WTC11 (cell line): ENCODE measurements at regions not wholly inside any gene's neighbourhood (a gene's known extent, or its start where the extent isn't known, plus 50 kb on each side); places are given as distances from the start of the nearest gene placed in this dataset.

Experiments used
- ATF2 ChIP-seq: sonication (generic); formaldehyde crosslinking; IDR thresholded peaks from 2 replicates; pipeline ENCODE4 v1.8.1; 2022; ENCODE audit warnings: low read depth, missing genetic modification reagents, borderline replicate concordance
- CREB1 ChIP-seq: sonication (generic); formaldehyde crosslinking; IDR thresholded peaks from 2 replicates; pipeline ENCODE4 v1.8.0; 2023; ENCODE audit warnings: mild to moderate bottlenecking, missing genetic modification reagents
- CREM ChIP-seq: sonication (generic); formaldehyde crosslinking; IDR thresholded peaks from 2 replicates; pipeline ENCODE4 v1.8.1; 2022; ENCODE audit warnings: mild to moderate bottlenecking, missing genetic modification reagents, moderate library complexity
- CTCF ChIP-seq: fragments of 200-600 bp; IDR thresholded peaks from 2 replicates; pipeline ENCODE4 v1.8.0; 2022; ENCODE audit warnings: antibody characterized with exemption
- ELF4 ChIP-seq: sonication (generic); formaldehyde crosslinking; IDR thresholded peaks from 2 replicates; pipeline ENCODE4 v1.8.1; 2022; ENCODE audit warnings: low read depth, mild to moderate bottlenecking, moderate library complexity, missing genetic modification reagents
- ESRRA ChIP-seq: sonication (generic); formaldehyde crosslinking; IDR thresholded peaks from 2 replicates; pipeline ENCODE4 v1.8.1; 2022; ENCODE audit warnings: mild to moderate bottlenecking, missing genetic modification reagents, borderline replicate concordance
- KAT7 ChIP-seq: sonication (generic); formaldehyde crosslinking; IDR thresholded peaks from 2 replicates; pipeline ENCODE4 v1.8.1; 2023; ENCODE audit warnings: missing genetic modification reagents, mild to moderate bottlenecking, borderline replicate concordance
- MAX ChIP-seq: sonication (generic); formaldehyde crosslinking; IDR thresholded peaks from 2 replicates; pipeline ENCODE4 v1.8.0; 2022; ENCODE audit warnings: mild to moderate bottlenecking, missing genetic modification reagents
- RELA ChIP-seq: sonication (generic); formaldehyde crosslinking; IDR thresholded peaks from 2 replicates; pipeline ENCODE4 v1.8.1; 2022; ENCODE audit warnings: missing genetic modification reagents, mild to moderate bottlenecking, borderline replicate concordance
- SOX15 ChIP-seq: fragments of 250-450 bp; sonication (Bioruptor Pico); IDR thresholded peaks from 2 replicates; pipeline ENCODE4 v1.9.0; 2021; ENCODE audit warnings: mild to moderate bottlenecking
- ZNF121 ChIP-seq: sonication (generic); formaldehyde crosslinking; IDR thresholded peaks from 2 replicates; pipeline ENCODE4 v1.8.0; 2023; ENCODE audit warnings: missing genetic modification reagents
- ZNF138 ChIP-seq: sonication (generic); formaldehyde crosslinking; conservative IDR thresholded peaks from 2 replicates; pipeline ENCODE4 v1.8.1; 2022; ENCODE audit warnings: mild to moderate bottlenecking, moderate library complexity, missing genetic modification reagents
- TF ChIP-seq, protein P1 (sequence below): sonication (generic); formaldehyde crosslinking; IDR thresholded peaks from 2 replicates; pipeline ENCODE4 v1.8.1; 2023; ENCODE audit warnings: mild to moderate bottlenecking, missing genetic modification reagents, moderate library complexity

DNA sequence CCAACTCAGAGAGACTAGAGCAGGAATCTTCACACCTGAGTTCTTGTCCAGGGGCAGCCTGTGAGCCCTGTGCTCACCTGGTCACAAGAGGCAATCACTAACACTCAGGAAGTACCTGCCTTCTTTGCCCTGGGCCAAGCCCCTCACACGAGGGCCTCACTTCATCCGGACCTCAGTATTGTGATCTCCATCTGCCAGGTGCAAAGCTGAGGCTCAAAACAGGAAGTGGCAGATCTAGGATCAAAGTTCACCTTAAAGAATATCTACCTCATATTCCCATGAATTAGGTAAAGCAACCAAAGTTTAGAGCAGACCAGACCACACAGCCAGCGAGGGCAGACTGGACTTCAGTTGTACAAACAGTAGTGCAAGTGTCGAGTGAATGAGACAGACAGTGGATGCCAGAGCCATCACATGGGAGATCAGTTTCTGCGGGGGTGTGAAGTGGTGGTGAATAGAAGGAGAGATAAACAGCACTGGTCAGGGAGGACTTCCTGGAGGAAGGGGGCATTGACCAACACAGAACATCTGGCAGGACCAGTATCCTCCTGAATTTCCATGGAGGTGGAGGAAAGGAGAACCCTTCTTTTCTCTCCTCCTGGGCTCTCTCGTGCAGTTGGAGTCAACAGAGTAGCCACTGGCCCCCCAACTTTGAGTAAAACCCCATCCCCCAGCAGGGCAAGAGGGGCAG is 116.6 kb upstream of the ZBTB40 start:
- TF ChIP-seq CTCF (no peak), RELA (CRISPR knock-in tag) (no peak), ESRRA (CRISPR knock-in tag) (no peak), MAX (CRISPR knock-in tag) (no peak), ATF2 (no peak), SOX15 (CRISPR knock-in tag) (no peak), CREB1 (no peak), ELF4 (no peak), CREM (CRISPR knock-in tag) (no peak), ZNF121 (CRISPR knock-in tag) (no peak), KAT7 (CRISPR knock-in tag) (no peak), ZNF138 (CRISPR knock-in tag) (no peak)
- TF ChIP-seq, protein P1, sequence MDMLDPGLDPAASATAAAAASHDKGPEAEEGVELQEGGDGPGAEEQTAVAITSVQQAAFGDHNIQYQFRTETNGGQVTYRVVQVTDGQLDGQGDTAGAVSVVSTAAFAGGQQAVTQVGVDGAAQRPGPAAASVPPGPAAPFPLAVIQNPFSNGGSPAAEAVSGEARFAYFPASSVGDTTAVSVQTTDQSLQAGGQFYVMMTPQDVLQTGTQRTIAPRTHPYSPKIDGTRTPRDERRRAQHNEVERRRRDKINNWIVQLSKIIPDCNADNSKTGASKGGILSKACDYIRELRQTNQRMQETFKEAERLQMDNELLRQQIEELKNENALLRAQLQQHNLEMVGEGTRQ, result no peak
